Hepatocyte (in vitro differentiated cells): ENCODE measurements at regions not wholly inside any gene's neighbourhood (a gene's known extent, or its start where the extent isn't known, plus 50 kb on each side); places are given as distances from the start of the nearest gene placed in this dataset.

Experiments
- EZH2 ChIP-seq: fragments of 200-600 bp; sonication (generic); IDR thresholded peaks from 2 replicates; pipeline ENCODE4 v1.6.1; 2016; ENCODE audit warnings: antibody characterized with exemption, mild to moderate bottlenecking, borderline replicate concordance
- EZH2phosphoT487 ChIP-seq: fragments of 200-600 bp; sonication (generic); IDR thresholded peaks from one replicate; pipeline ENCODE4 v1.6.1; 2018; ENCODE audit warnings: antibody characterized with exemption, mild to moderate bottlenecking, low read depth, moderate library complexity; ENCODE audit not compliant: unreplicated experiment, severe bottlenecking
- TF ChIP-seq, protein P1 (sequence below): fragments of 200-600 bp; sonication (generic); IDR thresholded peaks from 2 replicates; pipeline ENCODE4 v1.5.1; 2016; ENCODE audit warnings: antibody characterized with exemption, mild to moderate bottlenecking; ENCODE audit not compliant: poor library complexity

DNA sequence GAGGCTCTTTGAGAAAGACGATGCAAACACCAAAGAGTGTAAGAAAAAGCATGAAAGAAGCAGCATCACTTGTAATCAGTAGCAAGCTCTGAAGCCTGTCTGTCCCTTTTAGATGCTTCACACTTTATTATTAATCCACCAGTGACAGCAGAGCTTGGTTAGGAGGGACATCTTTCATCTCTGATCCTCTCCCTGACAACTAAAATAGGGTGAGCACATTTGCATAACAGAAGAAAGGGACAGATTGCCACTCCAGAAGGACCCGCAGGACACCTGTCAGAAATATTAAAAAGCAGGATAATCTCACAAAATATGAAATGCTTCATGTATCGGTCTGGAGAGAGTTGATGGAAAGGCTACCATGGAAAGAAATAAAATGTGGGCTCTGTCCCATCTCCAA is 71.4 kb upstream of the MAP1B start:
- TF ChIP-seq, protein P1, sequence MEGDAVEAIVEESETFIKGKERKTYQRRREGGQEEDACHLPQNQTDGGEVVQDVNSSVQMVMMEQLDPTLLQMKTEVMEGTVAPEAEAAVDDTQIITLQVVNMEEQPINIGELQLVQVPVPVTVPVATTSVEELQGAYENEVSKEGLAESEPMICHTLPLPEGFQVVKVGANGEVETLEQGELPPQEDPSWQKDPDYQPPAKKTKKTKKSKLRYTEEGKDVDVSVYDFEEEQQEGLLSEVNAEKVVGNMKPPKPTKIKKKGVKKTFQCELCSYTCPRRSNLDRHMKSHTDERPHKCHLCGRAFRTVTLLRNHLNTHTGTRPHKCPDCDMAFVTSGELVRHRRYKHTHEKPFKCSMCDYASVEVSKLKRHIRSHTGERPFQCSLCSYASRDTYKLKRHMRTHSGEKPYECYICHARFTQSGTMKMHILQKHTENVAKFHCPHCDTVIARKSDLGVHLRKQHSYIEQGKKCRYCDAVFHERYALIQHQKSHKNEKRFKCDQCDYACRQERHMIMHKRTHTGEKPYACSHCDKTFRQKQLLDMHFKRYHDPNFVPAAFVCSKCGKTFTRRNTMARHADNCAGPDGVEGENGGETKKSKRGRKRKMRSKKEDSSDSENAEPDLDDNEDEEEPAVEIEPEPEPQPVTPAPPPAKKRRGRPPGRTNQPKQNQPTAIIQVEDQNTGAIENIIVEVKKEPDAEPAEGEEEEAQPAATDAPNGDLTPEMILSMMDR: no peak
- TF ChIP-seq EZH2: no peak
- no peak for TF ChIP-seq EZH2phosphoT487
